OCI-LY3 (cell line): ENCODE measurements at regions not wholly inside any gene's neighbourhood (a gene's known extent, or its start where the extent isn't known, plus 50 kb on each side); places are given as distances from the start of the nearest gene placed in this dataset.
"Not testable (repeated sequence)": the region's sequence is repeated elsewhere in the genome, so short reads cannot be mapped to it uniquely, and the experiment has no call there.

Experiments
- H2AFZ ChIP-seq: fragments of 200-600, 300-600 bp; shearing (Covaris generic); 2 replicates; pipeline ENCODE4 v1.6.0; 2014; ENCODE audit warnings: antibody characterized with exemption, low read depth, low read length
- H3K27ac ChIP-seq: fragments of 200-600, 300-600 bp; sonication (generic); 2 replicates; pipeline ENCODE4 v1.5.1; 2014; ENCODE audit warnings: mild to moderate bottlenecking, low read length, moderate library complexity, mixed read lengths
- H3K27me3 ChIP-seq: fragments of 200-600, 300-600 bp; sonication (generic); 2 replicates; pipeline ENCODE4 v1.6.1; 2014; ENCODE audit warnings: low read depth, low read length, mixed read lengths
- H3K36me3 ChIP-seq: fragments of 200-600, 300-600 bp; sonication (generic); replicated peaks from 2 replicates; pipeline ENCODE3; 2014; ENCODE audit warnings: low read depth, low read length, mixed read lengths
- H3K4me1 ChIP-seq: fragments of 300-600, 200-600 bp; sonication (generic); 2 replicates; pipeline ENCODE4 v1.6.1; 2014; ENCODE audit warnings: low read length, mixed read lengths
- H3K4me2 ChIP-seq: fragments of 200-600, 300-600 bp; sonication (generic); 2 replicates; pipeline ENCODE4 v1.6.1; 2014; ENCODE audit warnings: low read length, mixed read lengths
- H3K4me3 ChIP-seq: fragments of 300-600, 200-600 bp; sonication (generic); 2 replicates; pipeline ENCODE4 v1.5.1; 2014; ENCODE audit warnings: antibody characterized with exemption, mild to moderate bottlenecking, low read length, moderate library complexity
- H3K79me2 ChIP-seq: fragments of 300-600, 200-600 bp; shearing (Covaris generic); 2 replicates; pipeline ENCODE4 v1.6.1; 2014; ENCODE audit warnings: mild to moderate bottlenecking, low read length, mixed read lengths
- H3K9ac ChIP-seq: fragments of 300-600, 200-600 bp; shearing (Covaris generic); 2 replicates; pipeline ENCODE4 v1.6.0; 2014; ENCODE audit warnings: mild to moderate bottlenecking, low read length, moderate library complexity
- H3K9me3 ChIP-seq: fragments of 200-600, 300-600 bp; shearing (Covaris generic); 2 replicates; pipeline ENCODE4 v1.6.1; 2014; ENCODE audit warnings: low read length, mixed read lengths; ENCODE audit not compliant: insufficient read depth
- H4K20me1 ChIP-seq: fragments of 200-600, 300-600 bp; sonication (generic); 2 replicates; pipeline ENCODE4 v1.6.1; 2016; ENCODE audit warnings: low read length, mixed read lengths; ENCODE audit not compliant: insufficient read depth
- CTCF ChIP-seq: fragments of 200-600, 300-600 bp; sonication (generic); IDR thresholded peaks from 2 replicates; pipeline ENCODE4 v1.5.1; 2014; ENCODE audit warnings: antibody characterized with exemption, low read length, low read depth
- EZH2phosphoT487 ChIP-seq: fragments of 200-600 bp; shearing (Covaris generic); IDR thresholded peaks from 2 replicates; pipeline ENCODE4 v1.6.1; 2018; ENCODE audit warnings: antibody characterized with exemption, mixed run types, low read depth

- H4K20me1 ChIP-seq: no peaks in the 10 kb centered on the region
- H2AFZ ChIP-seq: no peak overlapping the region
- no peak overlapping the region for H3K4me2 ChIP-seq
- H3K4me3 ChIP-seq: no peak overlapping the region
- no peaks in the 10 kb centered on the region for H3K79me2 ChIP-seq
- H3K27ac ChIP-seq: no peak overlapping the region
- H3K9ac ChIP-seq: no peak overlapping the region
- H3K4me1 ChIP-seq: no peaks in the 10 kb centered on the region
- TF ChIP-seq EZH2phosphoT487 (no peak), CTCF (no peak)
- no peaks in the 10 kb centered on the region for H3K27me3 ChIP-seq
- no peaks in the 10 kb centered on the region for H3K36me3 ChIP-seq
- no peaks in the 10 kb centered on the region; the same call in 1 of the 2 replicates for H3K9me3 ChIP-seq
Measured at GRCh38 chr19:23560051-23560450, 127.0 kb downstream of the ZNF675 start.

GRCh38 chr19:23558541-23558940 lies 128.5 kb downstream of the ZNF675 start:
- Histone ChIP-seq H2AFZ (no peak overlapping the region), H3K9ac (no peak overlapping the region), H4K20me1 (no peaks in the 10 kb centered on the region), H3K79me2 (no peaks in the 10 kb centered on the region), H3K27ac (no peak overlapping the region), H3K4me3 (no peak overlapping the region), H3K4me1 (no peaks in the 10 kb centered on the region), H3K27me3 (no peaks in the 10 kb centered on the region), H3K36me3 (no peaks in the 10 kb centered on the region), H3K9me3 (no peaks in the 10 kb centered on the region), H3K4me2 (no peak overlapping the region)
- TF ChIP-seq EZH2phosphoT487: no peak
- no peak for TF ChIP-seq CTCF

GRCh38 chr19:23557381-23557780 lies 129.6 kb downstream of the ZNF675 start:
- H3K9me3 ChIP-seq: no peaks in the 10 kb centered on the region
- H3K27ac ChIP-seq: no peak overlapping the region
- H3K27me3 ChIP-seq: no peaks in the 10 kb centered on the region

GRCh38 chr19:23554548-23554947 lies 132.5 kb downstream of the ZNF675 start:
- Histone ChIP-seq H3K9me3 (no peaks in the 10 kb centered on the region), H3K27ac (no peak overlapping the region), H3K79me2 (no peaks in the 10 kb centered on the region), H2AFZ (no peak overlapping the region), H3K27me3 (no peaks in the 10 kb centered on the region), H3K4me3 (no peak overlapping the region), H3K9ac (no peak overlapping the region), H3K4me1 (no peaks in the 10 kb centered on the region), H4K20me1 (no peaks in the 10 kb centered on the region), H3K4me2 (no peak overlapping the region), H3K36me3 (no peaks in the 10 kb centered on the region)
- TF ChIP-seq CTCF: no peak

More at GRCh38 chr19:23557381-23557780, 129.6 kb downstream of the ZNF675 start:
- TF ChIP-seq EZH2phosphoT487: no peak
- no peak for TF ChIP-seq CTCF
- Histone ChIP-seq H3K4me1 (no peaks in the 10 kb centered on the region), H3K4me2 (no peak overlapping the region), H4K20me1 (no peaks in the 10 kb centered on the region), H3K9ac (no peak overlapping the region), H3K79me2 (no peaks in the 10 kb centered on the region), H3K4me3 (no peak overlapping the region), H2AFZ (no peak overlapping the region), H3K36me3 (no peaks in the 10 kb centered on the region)

- not testable (repeated sequence) for H3K4me3 ChIP-seq, H3K4me2 ChIP-seq, H3K9me3 ChIP-seq, H3K9ac ChIP-seq, H3K79me2 ChIP-seq, H2AFZ ChIP-seq, H3K27me3 ChIP-seq, H3K27ac ChIP-seq, H4K20me1 ChIP-seq, H3K4me1 ChIP-seq, H3K36me3 ChIP-seq
Measured at GRCh38 chr19:23550102-23550501, 136.9 kb downstream of the ZNF675 start.
